GM12865 (cell line): ENCODE measurements at regions not wholly inside any gene's neighbourhood (a gene's known extent, or its start where the extent isn't known, plus 50 kb on each side); places are given as distances from the start of the nearest gene placed in this dataset.

ENCODE experiments used
- DNase-seq: peaks from one replicate; pipeline ENCODE4 v3.0.0; 2010; ENCODE audit warnings: low read depth
- H3K4me3 ChIP-seq: 2 replicates; pipeline ENCODE4 v1.5.1; 2011; ENCODE audit warnings: mild to moderate bottlenecking, low read depth, low read length, control low read depth
- TF ChIP-seq, protein P1 (sequence below): IDR thresholded peaks from 2 replicates; pipeline ENCODE4 v1.5.1; 2011; ENCODE audit warnings: low read length, control low read depth, low read depth, inconsistent platforms; ENCODE audit not compliant: insufficient read depth; ENCODE audit errors: missing control alignments

GRCh38 chr6:153208706-153209105 is 77.6 kb upstream of the RGS17 start:
- TF ChIP-seq, protein P1, sequence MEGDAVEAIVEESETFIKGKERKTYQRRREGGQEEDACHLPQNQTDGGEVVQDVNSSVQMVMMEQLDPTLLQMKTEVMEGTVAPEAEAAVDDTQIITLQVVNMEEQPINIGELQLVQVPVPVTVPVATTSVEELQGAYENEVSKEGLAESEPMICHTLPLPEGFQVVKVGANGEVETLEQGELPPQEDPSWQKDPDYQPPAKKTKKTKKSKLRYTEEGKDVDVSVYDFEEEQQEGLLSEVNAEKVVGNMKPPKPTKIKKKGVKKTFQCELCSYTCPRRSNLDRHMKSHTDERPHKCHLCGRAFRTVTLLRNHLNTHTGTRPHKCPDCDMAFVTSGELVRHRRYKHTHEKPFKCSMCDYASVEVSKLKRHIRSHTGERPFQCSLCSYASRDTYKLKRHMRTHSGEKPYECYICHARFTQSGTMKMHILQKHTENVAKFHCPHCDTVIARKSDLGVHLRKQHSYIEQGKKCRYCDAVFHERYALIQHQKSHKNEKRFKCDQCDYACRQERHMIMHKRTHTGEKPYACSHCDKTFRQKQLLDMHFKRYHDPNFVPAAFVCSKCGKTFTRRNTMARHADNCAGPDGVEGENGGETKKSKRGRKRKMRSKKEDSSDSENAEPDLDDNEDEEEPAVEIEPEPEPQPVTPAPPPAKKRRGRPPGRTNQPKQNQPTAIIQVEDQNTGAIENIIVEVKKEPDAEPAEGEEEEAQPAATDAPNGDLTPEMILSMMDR: no peak
- DNase-seq: no peak
- no peak overlapping the region for H3K4me3 ChIP-seq

- H3K4me3 ChIP-seq: no peak overlapping the region
- TF ChIP-seq, protein P1: no peak
- no peak for DNase-seq
These were observed 76.5 kb upstream of the RGS17 start for GRCh38 chr6:153207617-153208016.

- no peak overlapping the region for H3K4me3 ChIP-seq
- TF ChIP-seq, protein P1: no peak
- no peak for DNase-seq
These were observed 75.9 kb upstream of the RGS17 start for GRCh38 chr6:153207006-153207405.

DNA sequence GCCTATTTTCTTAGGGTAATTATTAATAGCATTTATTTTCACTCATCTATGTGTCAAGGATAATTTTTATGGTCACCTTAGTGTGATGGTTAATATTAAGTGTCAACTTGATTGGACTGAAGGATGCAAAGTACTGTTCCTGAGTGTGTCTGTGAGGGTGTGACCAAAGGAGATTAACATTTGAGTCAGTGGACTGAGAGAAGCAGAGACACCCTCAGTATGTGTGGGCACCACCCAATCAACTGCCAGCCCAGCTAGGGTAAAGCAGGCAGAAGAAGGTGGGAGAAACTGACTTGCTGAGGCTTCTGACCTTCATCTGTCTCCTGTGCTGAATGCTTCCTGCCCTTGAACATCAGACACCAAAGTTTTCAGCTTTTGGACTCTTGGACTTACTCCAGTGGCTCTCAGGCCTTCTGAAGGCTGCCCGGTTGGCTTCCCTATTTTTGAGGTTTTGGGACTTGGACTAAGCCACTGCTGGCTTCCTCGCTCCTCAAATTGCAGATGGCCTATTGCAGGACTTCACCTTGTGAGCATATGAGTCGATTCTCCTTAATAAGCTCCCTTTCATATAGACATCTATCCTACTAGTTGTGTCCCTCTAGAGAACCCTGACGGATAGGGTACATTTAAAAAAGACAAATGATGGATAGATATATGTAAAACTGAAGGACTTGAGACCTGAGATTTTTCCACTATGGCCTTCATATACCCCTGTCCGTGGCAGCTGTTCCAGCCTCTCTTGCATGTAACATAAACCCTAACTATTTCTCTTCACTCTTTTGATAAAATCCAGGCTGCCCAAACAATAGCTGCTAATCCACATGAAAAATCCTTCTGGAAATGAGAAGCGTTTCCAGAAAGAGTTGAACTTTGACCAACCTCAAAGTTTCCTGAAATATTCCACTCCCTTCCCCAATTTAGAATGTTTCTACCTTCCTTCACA is 62.1 kb upstream of the RGS17 start:
- TF ChIP-seq, protein P1: no peak
- no peak overlapping the region for H3K4me3 ChIP-seq
- no peak for DNase-seq

GRCh38 chr6:153183925-153184324 is 52.8 kb upstream of the RGS17 start:
- TF ChIP-seq, protein P1: no peak
- no peak for DNase-seq
- H3K4me3 ChIP-seq: no peak overlapping the region
